Activated CD8-positive, alpha-beta memory T cell treated with anti-CD3 and anti-CD28 coated beads for 4 hours (primary cell): ENCODE measurements at regions not wholly inside any gene's neighbourhood (a gene's known extent, or its start where the extent isn't known, plus 50 kb on each side); places are given as distances from the start of the nearest gene placed in this dataset.
"Not testable (repeated sequence)": the region's sequence is repeated elsewhere in the genome, so short reads cannot be mapped to it uniquely, and the experiment has no call there.

Experiments used
- DNase-seq, 2 donors: peaks; one replicate each; pipeline ENCODE4 v3.0.0-alpha.2; 2020; ENCODE audit warnings: low read depth in 2 of 2

DNA sequence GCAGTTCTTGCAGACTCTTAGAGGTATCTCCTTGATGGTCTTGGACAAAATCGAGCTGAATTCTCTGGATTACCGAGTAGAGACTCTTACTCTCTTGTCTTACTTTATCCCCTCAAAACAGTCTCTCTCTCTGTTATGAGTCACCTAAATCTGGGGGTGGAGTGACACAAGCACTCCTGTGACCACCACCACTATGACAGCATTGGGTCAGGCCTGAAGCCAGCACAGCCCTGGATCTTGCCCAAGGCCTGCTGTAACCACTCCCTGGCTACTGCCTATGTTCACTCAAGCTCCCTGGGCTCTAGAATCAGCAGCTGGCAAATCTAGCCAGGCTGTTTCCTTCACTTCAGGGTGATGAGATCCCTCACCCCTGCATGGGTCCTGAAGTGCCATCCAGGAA lies 662.5 kb downstream of the LUZP2 start:
- DNase-seq: no peak

DNA sequence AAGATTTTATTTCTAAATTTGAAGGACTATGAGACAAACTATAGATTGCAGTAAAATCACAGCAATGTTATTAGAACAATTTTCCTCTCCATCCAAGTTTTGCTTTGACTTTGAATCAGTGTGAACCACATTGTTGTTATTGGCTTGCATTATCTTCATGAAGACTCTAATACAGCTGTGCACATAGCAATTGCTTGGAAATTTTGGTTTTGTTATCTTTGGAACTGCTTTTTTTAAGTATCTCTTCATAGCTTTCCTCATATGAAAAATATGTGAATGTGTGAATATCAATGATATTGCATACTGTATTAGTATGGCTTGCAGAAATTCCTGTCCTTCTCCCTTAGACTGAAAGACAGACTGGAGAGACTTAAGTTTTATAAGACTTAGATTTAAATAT lies 666.6 kb downstream of the LUZP2 start:
- no peak for DNase-seq

DNA sequence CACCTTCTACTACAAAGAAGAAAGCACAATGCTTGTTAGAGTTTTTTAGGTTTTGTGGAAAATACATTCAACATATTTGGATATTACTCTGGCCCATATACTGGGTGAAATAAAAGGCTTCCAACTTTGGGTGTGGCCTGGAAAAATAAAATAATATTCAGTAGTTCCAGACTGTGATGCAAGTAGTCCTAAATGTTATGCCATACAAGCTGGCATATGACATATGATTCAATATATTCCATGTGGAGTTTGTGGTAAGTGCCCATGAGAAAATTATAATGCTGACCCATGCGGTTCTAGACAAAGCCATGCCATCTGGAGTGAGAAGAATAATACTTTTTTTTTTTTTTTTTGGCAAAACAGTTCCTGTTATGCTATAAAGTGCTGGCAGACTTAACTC lies 683.3 kb downstream of the LUZP2 start:
- no peak for DNase-seq

DNA sequence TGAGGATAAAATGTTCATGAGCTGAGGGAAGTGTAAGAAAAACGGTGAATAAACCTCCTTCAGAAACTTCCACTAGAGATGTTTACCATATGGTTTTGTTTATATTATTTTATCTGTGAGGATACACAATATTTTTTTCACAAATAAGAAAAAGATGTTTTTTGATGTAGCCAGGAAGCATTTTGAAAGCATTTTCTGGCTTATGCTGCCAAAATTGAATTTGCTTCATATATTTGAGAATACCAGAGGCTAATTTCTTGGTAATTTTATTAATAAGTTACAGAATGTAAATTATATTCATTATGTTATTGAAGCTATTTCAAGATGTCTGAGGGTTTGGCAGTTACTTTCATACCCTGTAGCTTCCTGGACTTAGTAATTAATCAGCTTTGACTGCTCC lies 686.6 kb downstream of the LUZP2 start:
- no peak for DNase-seq

DNA sequence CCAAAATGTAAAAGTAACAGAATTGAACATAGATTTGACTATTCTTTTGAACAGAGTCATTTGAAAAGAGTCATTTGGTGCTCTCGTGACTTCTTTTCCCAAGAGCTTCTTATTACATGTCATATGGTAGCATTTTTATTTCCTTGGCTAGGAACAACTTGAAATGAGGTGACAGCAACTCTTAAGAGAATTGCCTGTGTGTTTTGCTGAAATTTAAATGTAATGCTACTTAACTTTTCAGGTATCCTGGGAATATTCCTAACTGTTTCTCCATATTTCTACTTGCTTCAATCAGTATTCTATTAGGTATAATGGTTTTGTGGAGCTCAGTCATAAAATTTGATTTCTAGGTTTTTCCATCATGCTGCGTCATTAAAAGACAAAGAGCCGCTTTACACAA lies 700.7 kb downstream of the LUZP2 start:
- no peak for DNase-seq

DNA sequence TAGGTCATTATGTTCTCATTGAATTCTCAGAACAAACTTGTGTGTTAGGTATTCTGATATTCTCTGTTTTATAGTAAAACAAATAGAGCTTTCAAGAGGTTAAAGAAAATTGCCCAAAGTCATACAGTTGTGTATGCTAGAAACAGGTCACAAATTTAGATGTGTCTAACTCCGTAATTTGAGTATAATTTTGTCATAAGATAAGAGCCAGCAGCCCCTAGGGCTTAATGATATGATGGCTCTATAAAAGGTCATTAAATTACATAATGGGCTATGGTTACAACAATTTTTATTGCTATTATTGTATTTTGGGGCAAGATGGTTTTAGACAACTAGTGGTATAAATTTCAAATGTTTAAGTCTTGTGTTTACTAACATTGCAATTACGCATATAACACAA lies 701.9 kb downstream of the LUZP2 start:
- no peak for DNase-seq

DNA sequence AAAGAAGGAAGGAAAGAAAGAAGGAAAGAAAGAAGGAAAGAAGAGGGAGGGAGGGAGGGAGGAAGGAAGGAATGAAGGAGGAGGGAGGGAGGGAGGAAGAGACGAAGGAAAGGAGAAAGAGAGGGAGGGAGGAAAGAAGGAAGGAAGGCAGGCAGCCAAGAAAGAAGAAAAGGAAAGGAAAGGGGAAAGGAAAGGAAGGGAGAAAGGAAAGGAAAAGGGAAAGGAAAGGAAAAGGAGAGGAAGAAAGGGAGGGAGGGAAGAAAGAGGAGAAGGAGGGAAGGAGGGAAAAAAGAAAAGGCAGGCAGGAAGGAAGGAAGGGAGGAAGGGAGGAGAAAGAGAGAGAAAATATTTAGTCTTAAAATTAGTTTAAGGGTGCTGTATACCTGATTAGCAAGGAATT lies 704.1 kb downstream of the LUZP2 start:
- DNase-seq: no peak

DNA sequence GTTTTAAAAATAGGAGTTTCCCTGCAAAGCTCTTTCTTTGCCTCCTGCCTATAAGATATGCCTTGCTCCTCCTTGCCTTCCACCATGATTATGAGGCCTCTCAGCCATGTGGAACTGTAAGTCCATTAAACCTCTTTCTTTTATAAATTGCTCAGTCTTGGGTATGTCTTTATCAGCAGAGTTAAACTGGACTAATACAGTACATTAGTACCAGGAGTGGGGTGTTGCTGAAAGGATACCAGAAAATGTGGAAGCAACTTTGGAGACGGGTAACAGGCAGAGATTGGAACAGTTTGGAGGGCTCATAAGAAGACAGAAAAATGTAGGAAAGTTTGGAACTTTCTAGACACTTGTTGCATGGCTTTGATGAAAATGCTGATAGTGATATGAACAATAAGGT lies 709.9 kb downstream of the LUZP2 start:
- DNase-seq: no peak

DNA sequence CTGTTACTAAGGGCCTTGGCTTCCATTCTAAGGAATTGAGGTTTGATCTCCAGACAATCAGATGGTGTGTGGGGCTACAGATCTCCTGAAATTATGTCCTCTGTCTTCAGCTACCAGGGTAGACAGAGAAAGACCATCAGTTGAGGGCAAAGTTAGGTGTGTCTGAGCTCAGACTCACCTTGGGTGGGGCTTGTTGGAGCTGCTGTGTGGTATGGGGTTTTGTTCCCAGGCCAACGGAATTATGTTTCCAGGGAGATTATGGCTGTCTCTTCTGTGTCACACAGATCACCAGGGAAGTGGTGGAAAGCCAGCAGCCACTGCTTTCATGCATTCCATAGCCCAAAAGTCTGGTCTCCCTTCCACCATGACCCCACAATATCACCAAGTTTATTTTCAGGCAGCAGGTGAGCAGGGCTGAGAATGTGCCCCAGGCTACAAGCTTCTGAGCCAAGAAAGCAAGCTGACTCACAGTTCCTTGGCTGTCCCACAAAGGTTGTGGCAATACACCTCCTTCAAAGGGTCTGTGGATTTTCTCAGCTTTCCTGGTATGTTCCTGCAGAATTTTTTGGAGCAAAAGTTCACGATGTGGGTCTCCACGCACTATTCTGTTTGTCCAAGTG lies 714.9 kb downstream of the LUZP2 start:
- no peak for DNase-seq

DNA sequence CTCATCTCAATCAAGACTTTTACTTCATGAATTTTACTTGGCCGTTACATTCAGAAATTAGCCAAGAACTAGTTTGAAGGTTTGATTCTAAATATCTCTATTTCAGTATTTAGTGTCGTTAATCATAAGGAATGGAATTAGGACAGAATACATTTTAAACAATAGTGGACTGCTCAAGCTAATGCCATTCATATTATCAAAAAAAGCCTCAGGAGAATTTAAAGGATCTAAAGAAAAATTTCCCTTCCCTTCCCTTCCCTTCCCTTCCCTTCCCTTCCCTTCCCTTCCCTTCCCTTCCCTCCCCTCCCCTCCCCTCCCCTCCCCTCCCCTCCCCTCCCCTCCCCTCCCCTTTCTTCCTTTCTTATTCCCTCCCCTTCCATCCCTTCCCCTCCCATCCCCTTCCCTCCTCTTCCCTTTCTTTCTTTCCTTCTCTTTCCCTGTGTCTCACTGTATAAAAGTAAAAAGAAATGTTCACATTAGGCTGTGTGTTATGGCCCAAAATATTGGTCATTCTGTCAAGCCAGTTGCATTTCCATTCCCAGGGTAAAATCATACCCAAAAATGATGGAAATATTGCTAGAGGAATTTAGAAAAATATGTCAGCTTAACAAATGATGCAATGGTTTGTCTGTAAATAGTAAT lies 717.8 kb downstream of the LUZP2 start:
- DNase-seq: no peak

DNA sequence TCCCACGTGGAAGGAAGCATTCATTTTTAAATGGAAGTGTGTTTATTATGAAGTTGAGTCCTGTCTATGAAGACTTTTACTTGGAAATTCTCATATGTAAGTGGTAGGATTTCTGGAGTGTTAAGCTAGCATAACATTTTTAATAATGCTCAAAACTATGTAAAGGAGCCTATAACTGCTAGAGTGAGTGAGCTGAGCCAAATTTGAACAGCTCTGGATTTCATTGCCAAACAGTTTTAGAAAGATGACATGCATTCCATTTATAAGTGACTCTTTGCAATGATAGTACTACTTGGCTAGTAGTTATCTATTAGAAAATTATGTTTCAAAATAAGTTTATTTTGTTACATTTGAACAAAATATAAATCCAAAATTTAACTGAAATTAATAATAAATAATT lies 721.2 kb downstream of the LUZP2 start:
- no peak for DNase-seq

DNA sequence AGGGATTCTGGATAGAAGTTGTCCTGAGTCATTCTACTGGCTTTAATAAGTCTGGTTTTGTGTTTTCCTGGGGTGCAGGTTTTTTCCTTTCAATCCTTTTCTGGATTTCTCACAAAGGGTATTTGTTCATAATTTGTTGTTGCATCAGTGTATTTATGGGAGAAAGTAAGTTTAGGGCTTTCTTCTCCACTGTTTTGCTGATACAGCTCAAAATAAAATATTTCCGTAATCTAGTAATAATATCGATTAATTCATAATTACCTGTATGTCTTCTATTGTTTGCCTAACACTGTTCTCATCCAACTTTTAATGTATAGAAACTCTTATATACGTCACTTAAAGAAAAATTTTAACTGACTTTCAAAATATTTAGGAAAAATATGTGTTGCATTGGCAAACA lies 728.2 kb downstream of the LUZP2 start:
- no peak for DNase-seq

DNA sequence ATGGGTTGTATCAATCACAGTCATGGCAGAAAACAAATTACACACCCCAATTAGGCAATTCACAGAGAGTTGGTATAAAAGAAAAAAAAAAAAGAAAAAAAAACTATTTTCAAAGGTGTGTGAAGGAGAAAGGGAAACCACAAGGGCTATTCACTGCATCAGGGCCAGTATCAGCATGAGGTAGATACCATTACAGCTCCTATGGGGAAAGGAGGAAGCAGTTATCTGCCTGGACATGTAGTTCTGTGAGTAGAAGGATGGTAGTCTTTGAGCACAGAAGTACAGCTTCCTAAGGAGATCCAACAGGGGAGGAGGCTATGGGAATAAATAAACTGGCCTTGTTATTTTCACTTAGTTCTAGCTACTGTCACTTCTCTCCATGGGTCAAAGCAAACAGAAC lies 746.1 kb downstream of the LUZP2 start:
- no peak for DNase-seq

DNA sequence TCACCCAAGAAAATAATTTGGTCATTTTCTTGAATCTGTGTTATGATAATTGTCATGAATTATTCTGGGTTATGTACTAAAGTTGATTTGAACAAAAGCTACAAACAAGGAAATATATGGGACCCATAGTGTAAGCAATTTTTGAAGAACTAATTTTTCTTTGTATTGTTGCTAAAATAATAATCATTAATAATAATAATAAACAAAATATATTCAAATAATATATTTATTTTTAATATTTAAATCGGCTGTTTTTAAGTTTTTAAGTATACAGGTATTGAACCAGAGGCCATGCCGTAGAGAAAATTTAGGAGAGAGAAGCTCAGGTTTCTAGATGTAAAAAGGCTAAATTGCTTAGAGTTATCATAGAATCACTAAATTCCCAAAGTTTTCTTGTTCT lies 747.3 kb downstream of the LUZP2 start:
- DNase-seq: no peak

DNA sequence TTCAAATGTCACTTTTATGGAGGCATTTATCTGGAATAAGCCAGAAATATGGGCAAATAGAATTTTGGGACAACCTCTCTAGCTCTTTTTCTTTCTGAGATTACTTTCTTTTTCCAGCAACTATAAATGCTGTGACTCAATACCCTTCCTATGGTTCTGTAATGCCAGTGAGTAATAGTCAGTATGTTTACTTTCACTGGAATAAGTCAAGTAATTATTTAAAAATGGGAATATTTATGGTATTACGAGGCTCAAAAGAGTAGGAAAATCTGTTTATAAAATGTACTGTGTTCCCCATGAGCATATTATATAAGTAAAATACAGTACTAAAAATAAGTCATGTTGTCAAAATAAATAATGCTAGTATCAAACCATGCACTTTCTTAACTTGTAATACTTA lies 750.5 kb downstream of the LUZP2 start:
- no peak for DNase-seq

DNA sequence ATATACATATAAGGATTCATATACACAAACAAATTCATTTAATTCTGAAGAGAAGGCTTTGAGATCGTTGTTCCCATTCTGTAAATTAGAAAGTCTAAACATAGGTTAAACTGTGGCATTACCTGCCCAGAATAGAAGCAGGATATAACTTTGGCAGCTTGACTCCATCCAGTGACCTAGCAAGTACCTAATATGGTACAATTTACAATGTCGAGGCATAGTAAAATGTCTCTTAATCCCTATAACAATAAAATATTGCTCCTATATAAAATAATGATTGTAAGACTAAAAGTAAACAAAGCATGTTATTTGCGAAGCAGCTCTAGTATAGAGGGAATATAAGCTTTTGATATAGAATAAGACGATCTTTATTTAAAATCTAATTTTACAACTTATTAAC lies 756.0 kb downstream of the LUZP2 start:
- DNase-seq: no peak

DNA sequence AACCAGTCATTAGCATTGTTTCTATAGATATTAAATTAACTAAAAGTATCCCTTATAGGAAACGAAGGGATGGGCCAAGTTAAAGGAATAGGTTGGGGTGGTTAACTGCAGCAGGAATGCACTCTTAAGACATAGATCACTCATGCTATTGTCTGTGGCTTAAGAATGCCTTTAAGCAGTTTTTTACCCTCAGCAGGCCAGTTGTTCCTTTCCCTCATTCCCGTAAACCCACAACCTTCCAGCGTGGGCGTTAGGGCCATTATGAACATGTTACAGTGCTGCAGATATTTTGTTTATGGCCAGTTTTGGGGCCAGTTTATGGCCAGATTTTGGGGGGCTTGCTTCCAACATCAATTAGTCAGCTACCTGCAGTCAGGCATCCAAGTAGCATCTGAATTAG lies 767.0 kb downstream of the LUZP2 start:
- DNase-seq: not testable (repeated sequence)

DNA sequence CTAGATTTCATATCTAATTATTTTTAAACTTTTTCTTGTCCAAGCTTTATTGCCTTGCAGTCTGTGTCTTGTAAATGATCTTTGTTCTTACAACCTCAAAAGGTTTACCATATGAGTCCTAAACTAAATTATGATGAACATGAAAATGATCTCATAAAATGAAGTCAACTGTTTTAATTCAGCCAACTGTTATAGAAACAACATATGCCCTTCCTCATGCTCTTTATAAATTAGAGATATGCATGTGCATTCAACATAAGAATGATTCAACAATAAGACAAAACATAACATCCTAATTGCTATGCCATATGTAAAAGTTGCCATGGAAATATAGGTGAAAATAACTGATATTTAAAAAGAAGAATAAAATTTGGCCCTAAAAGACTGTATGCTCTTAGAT lies 774.4 kb downstream of the LUZP2 start:
- DNase-seq: no peak

DNA sequence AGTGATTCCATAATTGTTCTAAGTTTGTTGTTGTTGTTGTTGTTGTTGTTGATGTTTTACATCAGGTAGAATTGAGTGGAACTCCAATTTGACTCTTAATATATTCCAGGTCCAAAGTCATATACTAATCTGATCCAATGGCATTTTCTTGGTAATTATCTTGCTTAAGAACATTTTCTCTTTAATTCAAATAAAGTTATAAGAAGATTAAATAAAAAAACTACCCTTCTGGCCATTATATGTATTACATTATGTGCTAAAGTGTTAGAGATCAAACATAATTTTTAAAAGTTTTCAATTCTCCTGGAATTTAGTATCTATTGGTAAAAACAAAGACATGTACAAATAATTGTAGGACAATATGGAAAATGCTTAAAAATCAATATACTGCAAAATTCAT lies 775.4 kb downstream of the LUZP2 start:
- DNase-seq: no peak

DNA sequence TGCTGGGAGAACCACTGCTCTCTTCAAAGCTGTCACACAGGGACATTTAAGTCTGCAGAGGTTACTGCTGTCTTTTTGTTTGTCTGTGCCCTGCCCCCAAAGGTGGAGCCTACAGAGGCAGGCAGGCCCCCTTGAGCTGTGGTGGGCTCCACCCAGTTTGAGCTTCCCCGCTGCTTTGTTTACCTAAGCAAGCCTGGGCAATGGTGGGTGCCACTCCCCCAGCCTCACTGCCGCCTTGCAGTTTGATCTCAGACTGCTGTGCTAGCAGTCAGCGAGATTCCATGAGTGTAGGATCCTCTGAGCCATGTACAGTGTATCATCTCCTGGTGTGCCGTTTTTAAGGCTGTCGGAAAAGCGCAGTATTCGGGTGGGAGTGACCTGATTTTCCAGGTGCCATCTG lies 784.0 kb downstream of the LUZP2 start:
- DNase-seq: not testable (repeated sequence)

DNA sequence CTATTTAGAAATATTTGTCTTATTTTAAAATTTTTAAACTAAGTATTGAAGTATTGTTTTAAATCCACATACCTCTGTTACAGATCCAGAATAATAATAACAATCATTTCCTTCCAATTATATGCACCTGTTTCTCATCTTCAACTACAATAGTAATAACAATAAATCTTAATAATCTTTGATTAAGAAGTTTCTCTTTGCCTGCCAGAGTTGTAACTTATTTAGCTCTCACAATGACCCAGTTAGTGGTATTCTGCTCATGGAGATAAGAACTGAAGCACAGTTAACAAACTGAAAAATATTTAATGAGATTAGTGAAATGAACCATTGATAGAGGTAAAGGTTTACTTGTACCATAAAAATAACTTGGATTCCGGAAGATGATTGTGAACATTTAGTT lies 796.3 kb downstream of the LUZP2 start:
- no peak for DNase-seq

DNA sequence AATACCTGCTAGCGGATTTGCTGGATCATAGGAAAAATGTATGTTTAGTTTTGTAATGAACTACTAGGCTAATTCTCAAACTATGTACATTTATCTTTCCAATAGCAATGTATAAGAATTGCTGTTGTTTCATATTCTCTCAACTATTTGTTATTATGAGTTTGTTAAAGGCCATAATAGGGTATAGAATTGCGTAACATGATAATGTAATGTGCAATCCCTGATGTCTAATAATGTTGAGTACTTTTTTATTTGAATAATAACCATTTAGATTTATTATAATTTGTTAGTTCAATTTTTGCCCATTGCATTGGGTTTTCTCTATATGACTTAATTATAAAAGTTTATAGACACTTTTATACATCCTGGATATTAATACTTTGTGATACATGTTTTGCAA lies 801.6 kb downstream of the LUZP2 start:
- DNase-seq: no peak

DNA sequence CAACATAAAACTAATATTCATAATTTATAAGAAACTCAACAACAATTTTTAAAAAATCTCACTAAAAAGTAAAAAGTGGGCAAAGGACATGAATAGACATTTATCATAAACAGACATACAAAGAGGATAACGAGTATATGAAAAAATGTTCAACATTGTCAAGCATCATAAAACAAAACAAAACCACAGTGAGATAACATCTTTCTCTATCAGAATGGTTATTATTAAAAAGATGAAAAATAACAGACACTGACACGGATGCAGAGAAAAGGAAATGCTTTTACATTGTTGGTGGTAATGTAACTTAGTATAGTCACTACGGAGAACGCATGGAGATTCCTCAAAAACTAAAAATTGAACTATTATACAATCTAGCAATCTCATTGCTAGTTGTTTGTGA lies 813.0 kb downstream of the LUZP2 start:
- DNase-seq: no peak

DNA sequence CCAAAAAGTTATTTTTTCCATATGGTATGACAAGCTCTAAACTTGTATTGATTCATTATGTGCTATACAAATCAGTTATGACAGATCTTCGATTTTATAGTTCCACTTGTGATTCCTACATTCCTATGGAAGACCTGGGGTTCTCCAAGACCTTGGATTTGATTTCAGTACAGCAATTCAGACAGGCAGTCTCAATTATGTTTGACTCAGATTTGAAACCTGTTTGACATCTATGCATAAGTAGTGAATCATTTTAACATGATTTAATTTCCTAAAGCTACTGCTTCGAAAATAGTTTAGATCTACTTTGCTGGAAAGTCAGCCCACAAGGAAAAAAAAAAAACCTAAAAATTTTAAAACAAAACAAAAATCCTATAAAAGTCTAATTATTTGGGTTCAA lies 820.4 kb downstream of the LUZP2 start:
- no peak for DNase-seq
